GM12878 (cell line): ENCODE measurements at regions not wholly inside any gene's neighbourhood (a gene's known extent, or its start where the extent isn't known, plus 50 kb on each side); places are given as distances from the start of the nearest gene placed in this dataset.
"Not testable (repeated sequence)": the region's sequence is repeated elsewhere in the genome, so short reads cannot be mapped to it uniquely, and the experiment has no call there.

Source experiments
- ATAC-seq: fragments of 200-7000 bp; cut with Tn5 transposase; 3 replicates; pipeline ENCODE4 v1.9.1; 2020; ENCODE audit warnings: mild to moderate bottlenecking, moderate library complexity
- BruUV-seq: library from RNA; stranded (reverse); fragments of 400-500 nt; replicated peaks from 2 replicates; lab custom pipeline; 2021; lab: Mats Ljungman, UMichigan
- CTCF ChIA-PET: fragments of 300-600 bp; sonication (Branson Sonifier 250); formaldehyde crosslinking; extraction: SDS; loops from one replicate; lab custom pipeline; 2021; ENCODE audit warnings: inconsistent platforms; lab: Yijun Ruan, JAX
- POLR2A ChIA-PET: fragments of 350-600 bp; formaldehyde crosslinking; extraction: SDS; loops from one replicate; lab custom pipeline; 2021; ENCODE audit warnings: inconsistent platforms; lab: Charles Lee
- RAD21 ChIA-PET: fragments of 300-600 bp; sonication (Branson Sonifier 250); formaldehyde crosslinking; loops from one replicate; lab custom pipeline; 2023; ENCODE audit warnings: antibody characterized with exemption; ENCODE audit not compliant: unreplicated experiment; lab: Charles Lee
- SMC1A ChIA-PET: fragments of 300-600 bp; sonication (Branson Sonifier 250); formaldehyde crosslinking; loops from one replicate; lab custom pipeline; 2023; ENCODE audit not compliant: unreplicated experiment, uncharacterized antibody; lab: Charles Lee
- DNase-seq: peaks from one replicate; pipeline ENCODE4 v3.0.0-alpha.2; 2011; ENCODE audit warnings: low read depth, low spot score
- FAIRE-seq: peaks from 3 replicates; lab custom pipeline; 2011; peaks lifted over from hg19 to GRCh38; lab: Jason Lieb, UNC
- H2AFZ ChIP-seq: 2 replicates; pipeline ENCODE4 v1.6.0; 2011; ENCODE audit warnings: low read depth, low read length, control low read depth; ENCODE audit not compliant: control insufficient read depth
- H3K27ac ChIP-seq: 2 replicates; pipeline ENCODE4 v1.5.1; 2011; ENCODE audit warnings: control low read depth; ENCODE audit not compliant: control insufficient read depth, insufficient read depth
- H3K27me3 ChIP-seq, 2 experiments: replicated peaks in 1 of 2; 2 replicates each; pipeline versions ENCODE4 v1.6.0 to v1.6.1; 2011; ENCODE audit warnings: low read length in 1 of 2; ENCODE audit not compliant: control insufficient read depth in 2 of 2, insufficient read depth in 2 of 2
- H3K36me3 ChIP-seq, 2 experiments: 2 replicates each; pipeline ENCODE4 v1.5.1; 2011; ENCODE audit warnings: low read length in 1 of 2; ENCODE audit not compliant: control insufficient read depth in 2 of 2, insufficient read depth in 2 of 2
- H3K4me1 ChIP-seq: 2 replicates; pipeline ENCODE4 v1.6.1; 2011; ENCODE audit warnings: mild to moderate bottlenecking, low read length, moderate library complexity, mixed read lengths; ENCODE audit not compliant: control insufficient read depth, insufficient read depth
- H3K4me2 ChIP-seq: 2 replicates; pipeline ENCODE4 v1.6.0; 2011; ENCODE audit warnings: control low read depth; ENCODE audit not compliant: control insufficient read depth, insufficient read depth
- H3K4me3 ChIP-seq: fragments of 200-600 bp; sonication (generic); 2 replicates; pipeline ENCODE4 v1.5.1; 2016
- H3K79me2 ChIP-seq: 2 replicates; pipeline ENCODE4 v1.6.0; 2011; ENCODE audit warnings: low read length; ENCODE audit not compliant: control insufficient read depth, insufficient read depth
- H3K9ac ChIP-seq: 2 replicates; pipeline ENCODE4 v1.8.0; 2011; ENCODE audit warnings: low read length, control low read depth, mixed read lengths; ENCODE audit not compliant: control insufficient read depth, insufficient read depth
- H3K9me3 ChIP-seq: replicated peaks from 3 replicates; pipeline ENCODE4 v1.5.1; 2011; ENCODE audit warnings: mild to moderate bottlenecking, low read length; ENCODE audit not compliant: control insufficient read depth, insufficient read depth
- H4K20me1 ChIP-seq: 2 replicates; pipeline ENCODE4 v1.6.0; 2011; ENCODE audit not compliant: control insufficient read depth, insufficient read depth
- BACH1 ChIP-seq: fragments of 450-650 bp; IDR thresholded peaks from 2 replicates; pipeline ENCODE4 v1.6.1; 2017; ENCODE audit warnings: mild to moderate bottlenecking, borderline replicate concordance
- BHLHE40 ChIP-seq, 2 experiments: fragments of 450-650 bp in 1 of 2; IDR thresholded peaks; 2 replicates each; pipeline ENCODE4 v1.6.1; 2011 to 2017; ENCODE audit warnings: low read depth in 2 of 2, borderline replicate concordance in 1 of 2, improper control_type of control experiment in 1 of 2, low read length in 1 of 2, mild to moderate bottlenecking in 1 of 2
- BMI1 ChIP-seq: fragments of 450-650 bp; IDR thresholded peaks from 2 replicates; pipeline ENCODE4 v1.6.1; 2016; ENCODE audit warnings: mild to moderate bottlenecking, moderate library complexity, borderline replicate concordance
- KLF5 ChIP-seq: fragments of 450-650 bp; IDR thresholded peaks from 2 replicates; pipeline ENCODE4 v1.6.1; 2014; ENCODE audit warnings: mild to moderate bottlenecking; ENCODE audit not compliant: partially characterized antibody
- LARP7 ChIP-seq: fragments of 450-650 bp; IDR thresholded peaks from 2 replicates; pipeline ENCODE4 v1.6.1; 2017; ENCODE audit warnings: mild to moderate bottlenecking
- NRF1 ChIP-seq: conservative IDR thresholded peaks from 2 replicates; pipeline ENCODE4 v1.6.1; 2011; ENCODE audit warnings: mild to moderate bottlenecking, low read depth, low read length, improper control_type of control experiment
- WGBS: methylation state at CpG from one replicate; pipeline ENCODE4 v1.1.6; 2016; ENCODE audit warnings: low lambda C conversion rate; ENCODE audit not compliant: insufficient replicate concordance, insufficient coverage; ENCODE audit errors: missing lambda C conversion rate; 5-methylcytosine and 5-hydroxymethylcytosine counted together
- in situ Hi-C: fragments of 300-500 bp; cut with MboI; formaldehyde crosslinking; loops from 9 replicates; pipeline ENCODE4 v1.14.3; 2018; ENCODE audit warnings: mixed read lengths
- intact Hi-C: fragments of 100-400 bp; cut with micrococcal nuclease; formaldehyde crosslinking; loops from one replicate; pipeline ENCODE4 v1.14.2; 2022; ENCODE audit not compliant: unreplicated experiment

GRCh38 chr5:163352531-163352930, 84.9 kb upstream of the CCNG1 start (continued):
- TF ChIP-seq BACH1 (no peak), LARP7 (no peak), NRF1 (no peak), BHLHE40 (IDR thresholded peaks at IDR 0.05; ENCODE audit: borderline replicate concordance in 1 of 2, low read depth in 2 of 2, low read length in 1 of 2) (no peak)

- CTCF ChIA-PET, H3K9ac ChIP-seq, ATAC-seq, H3K4me2 ChIP-seq, H3K9me3 ChIP-seq, H3K4me3 ChIP-seq, SMC1A ChIA-PET, H2AFZ ChIP-seq, RAD21 ChIA-PET, in situ Hi-C loops, DNase-seq, H4K20me1 ChIP-seq, H3K36me3 ChIP-seq, BruUV-seq, FAIRE-seq, POLR2A ChIA-PET, H3K27me3 ChIP-seq, H3K27ac ChIP-seq, H3K79me2 ChIP-seq: not testable (repeated sequence)
- WGBS, result 91% methylated on average over 14 of the region's 21 CpGs
- peaks cover 10% of the 10 kb centered on the region for H3K4me1 ChIP-seq
- intact Hi-C loops, result loop anchor here (2.0 kb wide), 1 partner anchor 53 kb away; no protein-coding TSS in a partner anchor
Observed at GRCh38 chr5:163355811-163356210, 81.6 kb upstream of the CCNG1 start.

DNA sequence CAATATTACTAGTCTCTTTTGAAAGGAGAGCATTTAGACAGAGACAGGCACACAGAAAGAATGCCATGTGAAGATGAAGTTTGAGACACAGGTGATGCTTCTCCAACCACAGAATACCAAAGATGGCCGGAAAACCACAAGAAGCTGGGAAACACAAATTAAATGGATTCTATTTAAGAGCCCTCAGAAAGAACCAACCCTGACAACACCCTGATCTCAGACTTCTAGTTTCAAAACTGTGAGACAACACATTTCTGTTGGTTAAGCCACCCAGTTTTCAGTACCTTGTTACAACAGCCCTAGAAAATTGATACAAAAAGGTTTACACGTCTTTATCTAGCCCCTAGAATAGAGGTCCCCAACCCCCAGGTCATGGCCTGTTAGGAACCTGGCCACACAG, 79.8 kb upstream of the CCNG1 start:
- Histone ChIP-seq H3K4me2 (no peak overlapping the region), H3K9me3 (no peaks in the 10 kb centered on the region; the same call in 2 of the 3 replicates), H3K27me3 (no peaks in the 10 kb centered on the region), H3K27ac (no peak overlapping the region), H3K36me3 (no peaks in the 10 kb centered on the region), H3K4me1 (peaks cover 10% of the 10 kb centered on the region), H4K20me1 (no peaks in the 10 kb centered on the region), H3K79me2 (no peaks in the 10 kb centered on the region), H3K9ac (no peak overlapping the region), H2AFZ (no peak overlapping the region), H3K4me3 (no peak overlapping the region)
- DNase-seq, result no peak
- no peak for FAIRE-seq
- ATAC-seq, result no peak
- CTCF ChIA-PET, result interaction anchor here (3.8 kb wide), 1 partner anchor 10 kb away, joined by 17 read pairs; no protein-coding TSS in a partner anchor
- RAD21 ChIA-PET, result no interaction called here
- intact Hi-C loops, result no loop called here
- in situ Hi-C loops, result no loop called here
- TF ChIP-seq BMI1 (no peak), KLF5 (no peak)
- SMC1A ChIA-PET, result interaction anchor here (0.7 kb wide), 1 partner anchor 292 kb away, joined by 4 read pairs; no protein-coding TSS in a partner anchor
- 42% methylated on average over 2 of the region's 2 CpGs for WGBS
- no TSS peak for BruUV-seq
- POLR2A ChIA-PET, result no interaction called here
